GM12878 (cell line): ENCODE measurements at regions not wholly inside any gene's neighbourhood (a gene's known extent, or its start where the extent isn't known, plus 50 kb on each side); places are given as distances from the start of the nearest gene placed in this dataset.
"Not testable (repeated sequence)": the region's sequence is repeated elsewhere in the genome, so short reads cannot be mapped to it uniquely, and the experiment has no call there.

Experiments
- ATAC-seq: fragments of 200-7000 bp; cut with Tn5 transposase; 3 replicates; pipeline ENCODE4 v1.9.1; 2020; ENCODE audit warnings: mild to moderate bottlenecking, moderate library complexity
- BruUV-seq: library from RNA; stranded (reverse); fragments of 400-500 nt; replicated peaks from 2 replicates; lab custom pipeline; 2021; lab: Mats Ljungman, UMichigan
- CTCF ChIA-PET: fragments of 300-600 bp; sonication (Branson Sonifier 250); formaldehyde crosslinking; extraction: SDS; loops from one replicate; lab custom pipeline; 2021; ENCODE audit warnings: inconsistent platforms; lab: Yijun Ruan, JAX
- POLR2A ChIA-PET: fragments of 350-600 bp; formaldehyde crosslinking; extraction: SDS; loops from one replicate; lab custom pipeline; 2021; ENCODE audit warnings: inconsistent platforms; lab: Charles Lee
- RAD21 ChIA-PET: fragments of 300-600 bp; sonication (Branson Sonifier 250); formaldehyde crosslinking; loops from one replicate; lab custom pipeline; 2023; ENCODE audit warnings: antibody characterized with exemption; ENCODE audit not compliant: unreplicated experiment; lab: Charles Lee
- SMC1A ChIA-PET: fragments of 300-600 bp; sonication (Branson Sonifier 250); formaldehyde crosslinking; loops from one replicate; lab custom pipeline; 2023; ENCODE audit not compliant: unreplicated experiment, uncharacterized antibody; lab: Charles Lee
- DNase-seq: peaks from one replicate; pipeline ENCODE4 v3.0.0-alpha.2; 2011; ENCODE audit warnings: low read depth, low spot score
- FAIRE-seq: peaks from 3 replicates; lab custom pipeline; 2011; peaks lifted over from hg19 to GRCh38; lab: Jason Lieb, UNC
- H2AFZ ChIP-seq: 2 replicates; pipeline ENCODE4 v1.6.0; 2011; ENCODE audit warnings: low read depth, low read length, control low read depth; ENCODE audit not compliant: control insufficient read depth
- H3K27ac ChIP-seq: 2 replicates; pipeline ENCODE4 v1.5.1; 2011; ENCODE audit warnings: control low read depth; ENCODE audit not compliant: control insufficient read depth, insufficient read depth
- H3K27me3 ChIP-seq, 2 experiments: replicated peaks in 1 of 2; 2 replicates each; pipeline versions ENCODE4 v1.6.0 to v1.6.1; 2011; ENCODE audit warnings: low read length in 1 of 2; ENCODE audit not compliant: control insufficient read depth in 2 of 2, insufficient read depth in 2 of 2
- H3K36me3 ChIP-seq, 2 experiments: 2 replicates each; pipeline ENCODE4 v1.5.1; 2011; ENCODE audit warnings: low read length in 1 of 2; ENCODE audit not compliant: control insufficient read depth in 2 of 2, insufficient read depth in 2 of 2
- H3K4me1 ChIP-seq: 2 replicates; pipeline ENCODE4 v1.6.1; 2011; ENCODE audit warnings: mild to moderate bottlenecking, low read length, moderate library complexity, mixed read lengths; ENCODE audit not compliant: control insufficient read depth, insufficient read depth
- H3K4me2 ChIP-seq: 2 replicates; pipeline ENCODE4 v1.6.0; 2011; ENCODE audit warnings: control low read depth; ENCODE audit not compliant: control insufficient read depth, insufficient read depth
- H3K4me3 ChIP-seq: fragments of 200-600 bp; sonication (generic); 2 replicates; pipeline ENCODE4 v1.5.1; 2016
- H3K79me2 ChIP-seq: 2 replicates; pipeline ENCODE4 v1.6.0; 2011; ENCODE audit warnings: low read length; ENCODE audit not compliant: control insufficient read depth, insufficient read depth
- H3K9ac ChIP-seq: 2 replicates; pipeline ENCODE4 v1.8.0; 2011; ENCODE audit warnings: low read length, control low read depth, mixed read lengths; ENCODE audit not compliant: control insufficient read depth, insufficient read depth
- H3K9me3 ChIP-seq: replicated peaks from 3 replicates; pipeline ENCODE4 v1.5.1; 2011; ENCODE audit warnings: mild to moderate bottlenecking, low read length; ENCODE audit not compliant: control insufficient read depth, insufficient read depth
- H4K20me1 ChIP-seq: 2 replicates; pipeline ENCODE4 v1.6.0; 2011; ENCODE audit not compliant: control insufficient read depth, insufficient read depth
- BMI1 ChIP-seq: fragments of 450-650 bp; IDR thresholded peaks from 2 replicates; pipeline ENCODE4 v1.6.1; 2016; ENCODE audit warnings: mild to moderate bottlenecking, moderate library complexity, borderline replicate concordance
- KAT2A ChIP-seq: conservative IDR thresholded peaks from 2 replicates; pipeline ENCODE4 v1.6.1; 2011; ENCODE audit warnings: low read depth, low read length; ENCODE audit not compliant: control insufficient read depth
- POLR2AphosphoS5 ChIP-seq: IDR thresholded peaks from 2 replicates; pipeline ENCODE4 v1.6.1; 2011; ENCODE audit warnings: mild to moderate bottlenecking, low read length, inconsistent platforms
- POU2F2 ChIP-seq: IDR thresholded peaks from 3 replicates; pipeline ENCODE4 v1.6.1; 2011; ENCODE audit warnings: low read depth, mild to moderate bottlenecking, low read length, borderline replicate concordance
- RCOR1 ChIP-seq: conservative IDR thresholded peaks from 2 replicates; pipeline ENCODE4 v1.6.1; 2012; ENCODE audit warnings: low read depth, low read length, improper control_type of control experiment
- YBX1 ChIP-seq: fragments of 450-650 bp; IDR thresholded peaks from 2 replicates; pipeline ENCODE4 v1.6.1; 2016; ENCODE audit warnings: antibody characterized with exemption
- WGBS: methylation state at CpG from one replicate; pipeline ENCODE4 v1.1.6; 2016; ENCODE audit warnings: low lambda C conversion rate; ENCODE audit not compliant: insufficient replicate concordance, insufficient coverage; ENCODE audit errors: missing lambda C conversion rate; 5-methylcytosine and 5-hydroxymethylcytosine counted together
- in situ Hi-C: fragments of 300-500 bp; cut with MboI; formaldehyde crosslinking; loops from 9 replicates; pipeline ENCODE4 v1.14.3; 2018; ENCODE audit warnings: mixed read lengths
- intact Hi-C: fragments of 100-400 bp; cut with micrococcal nuclease; formaldehyde crosslinking; loops from one replicate; pipeline ENCODE4 v1.14.2; 2022; ENCODE audit not compliant: unreplicated experiment
- TF ChIP-seq, protein P1 (sequence below): fragments of 450-650 bp; IDR thresholded peaks from 2 replicates; pipeline ENCODE4 v1.6.1; 2016; ENCODE audit warnings: mild to moderate bottlenecking

DNA sequence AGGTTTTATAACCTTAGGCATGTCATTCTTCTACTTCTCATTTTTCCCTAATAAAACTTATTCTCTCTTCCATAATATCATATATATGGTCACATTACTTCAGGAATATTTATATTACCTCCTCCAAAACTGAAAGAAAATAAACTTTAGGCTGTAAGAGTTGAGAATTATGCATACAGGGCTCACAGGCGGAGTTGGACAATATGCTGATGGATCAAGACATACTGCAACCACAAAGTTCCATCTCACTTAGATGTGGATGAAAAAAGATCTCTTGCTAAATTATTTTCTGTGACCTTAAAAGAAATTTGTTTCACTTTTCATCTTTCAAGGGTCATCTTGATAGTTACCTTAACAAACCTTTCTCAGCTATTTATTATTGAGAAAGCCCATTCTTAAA lies 152.6 kb upstream of the PDE4B start:
- FAIRE-seq, result no peak
- no peaks in the 10 kb centered on the region for H3K36me3 ChIP-seq
- no peak overlapping the region for H3K9ac ChIP-seq
- TF ChIP-seq YBX1 (no peak), POU2F2 (no peak), RCOR1 (no peak), BMI1 (no peak), KAT2A (no peak), POLR2AphosphoS5 (no peak)
- TF ChIP-seq, protein P1, sequence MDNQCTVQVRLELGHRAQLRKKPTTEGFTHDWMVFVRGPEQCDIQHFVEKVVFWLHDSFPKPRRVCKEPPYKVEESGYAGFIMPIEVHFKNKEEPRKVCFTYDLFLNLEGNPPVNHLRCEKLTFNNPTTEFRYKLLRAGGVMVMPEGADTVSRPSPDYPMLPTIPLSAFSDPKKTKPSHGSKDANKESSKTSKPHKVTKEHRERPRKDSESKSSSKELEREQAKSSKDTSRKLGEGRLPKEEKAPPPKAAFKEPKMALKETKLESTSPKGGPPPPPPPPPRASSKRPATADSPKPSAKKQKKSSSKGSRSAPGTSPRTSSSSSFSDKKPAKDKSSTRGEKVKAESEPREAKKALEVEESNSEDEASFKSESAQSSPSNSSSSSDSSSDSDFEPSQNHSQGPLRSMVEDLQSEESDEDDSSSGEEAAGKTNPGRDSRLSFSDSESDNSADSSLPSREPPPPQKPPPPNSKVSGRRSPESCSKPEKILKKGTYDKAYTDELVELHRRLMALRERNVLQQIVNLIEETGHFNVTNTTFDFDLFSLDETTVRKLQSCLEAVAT, result no peak
- H3K9me3 ChIP-seq, result no peaks in the 10 kb centered on the region
- BruUV-seq, result no TSS peak
- no peak overlapping the region for H3K27ac ChIP-seq
- H2AFZ ChIP-seq, result no peak overlapping the region
- WGBS, result 50% methylated on average over 1 of the region's 1 CpG
- ChIA-PET RAD21 (no interaction called here), POLR2A (no interaction called here), CTCF (no interaction called here), SMC1A (interaction anchor here (0.6 kb wide), 1 partner anchor 569 kb away, joined by 3 read pairs; no protein-coding TSS in a partner anchor)
- H3K4me2 ChIP-seq, result no peak overlapping the region
- H3K4me1 ChIP-seq, result no peaks in the 10 kb centered on the region
- no peak for DNase-seq
- no peak for ATAC-seq
- intact Hi-C loops (no loop called here), in situ Hi-C loops (no loop called here)
- H3K79me2 ChIP-seq, result no peaks in the 10 kb centered on the region
- H3K4me3 ChIP-seq, result no peak overlapping the region
- H4K20me1 ChIP-seq, result no peaks in the 10 kb centered on the region
- H3K27me3 ChIP-seq, result no peaks in the 10 kb centered on the region

DNA sequence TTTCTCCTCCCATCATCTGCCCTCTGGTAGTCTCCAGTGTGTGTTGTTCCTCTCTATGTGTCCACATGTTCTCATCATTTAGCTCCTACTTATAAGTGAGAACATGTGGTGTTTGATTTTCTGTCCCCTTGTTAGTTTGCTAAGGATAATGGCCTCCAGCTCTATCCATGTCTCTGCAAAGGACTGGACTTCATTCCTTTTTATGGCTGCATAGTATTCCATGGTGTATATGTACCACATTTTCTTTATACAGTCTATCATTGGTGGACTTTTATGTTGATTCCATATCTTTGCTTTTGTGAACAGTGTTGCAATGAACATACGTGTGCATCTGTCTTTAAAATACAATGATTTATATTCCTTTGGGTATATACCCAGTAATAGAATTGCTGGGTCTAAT lies 143.5 kb upstream of the PDE4B start:
- H3K79me2 ChIP-seq, H3K4me2 ChIP-seq, H3K27me3 ChIP-seq, H3K4me3 ChIP-seq, SMC1A ChIA-PET, H2AFZ ChIP-seq, H3K27ac ChIP-seq, in situ Hi-C loops, RAD21 ChIA-PET, intact Hi-C loops, H3K9ac ChIP-seq, H3K4me1 ChIP-seq, DNase-seq, H3K36me3 ChIP-seq, H4K20me1 ChIP-seq, H3K9me3 ChIP-seq, FAIRE-seq, CTCF ChIA-PET, BruUV-seq, ATAC-seq, POLR2A ChIA-PET: not testable (repeated sequence)
- 0% methylated on average over 1 of the region's 1 CpG for WGBS
